GM12864 (cell line): ENCODE measurements at regions not wholly inside any gene's neighbourhood (a gene's known extent, or its start where the extent isn't known, plus 50 kb on each side); places are given as distances from the start of the nearest gene placed in this dataset.

Experiments used
- DNase-seq: peaks from one replicate; pipeline ENCODE4 v3.0.0-alpha.2; 2011; ENCODE audit warnings: low read depth
- H3K4me3 ChIP-seq: 2 replicates; pipeline ENCODE4 v1.5.1; 2011; ENCODE audit warnings: mild to moderate bottlenecking, low read depth, low read length, control low read depth
- CTCF ChIP-seq: IDR thresholded peaks from 2 replicates; pipeline ENCODE4 v1.5.1; 2011; ENCODE audit warnings: low read depth, mild to moderate bottlenecking, moderate library complexity, low read length, control low read depth, inconsistent platforms; ENCODE audit errors: missing control alignments

DNA sequence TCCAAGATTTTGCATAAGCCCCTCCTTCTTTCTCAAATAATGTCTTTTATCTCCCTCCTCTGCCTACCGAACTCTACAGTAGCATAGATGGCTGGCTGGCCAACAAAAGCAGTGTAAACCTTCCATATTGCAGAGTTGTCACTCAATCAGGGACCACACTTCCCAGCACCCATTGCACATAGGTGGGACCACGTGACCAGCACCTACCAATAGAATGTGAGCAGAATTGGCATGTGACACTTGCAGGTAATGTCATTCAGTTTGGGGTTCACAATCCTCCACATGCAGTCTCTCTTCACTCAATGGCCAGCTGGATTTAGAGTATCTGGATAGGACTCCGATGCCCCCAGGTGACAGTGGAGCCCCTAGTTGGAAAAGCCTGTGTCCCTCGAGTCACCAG is 190.3 kb upstream of the CRY1 start:
- no peak overlapping the region for H3K4me3 ChIP-seq
- no peak for DNase-seq
- no peak for TF ChIP-seq CTCF

DNA sequence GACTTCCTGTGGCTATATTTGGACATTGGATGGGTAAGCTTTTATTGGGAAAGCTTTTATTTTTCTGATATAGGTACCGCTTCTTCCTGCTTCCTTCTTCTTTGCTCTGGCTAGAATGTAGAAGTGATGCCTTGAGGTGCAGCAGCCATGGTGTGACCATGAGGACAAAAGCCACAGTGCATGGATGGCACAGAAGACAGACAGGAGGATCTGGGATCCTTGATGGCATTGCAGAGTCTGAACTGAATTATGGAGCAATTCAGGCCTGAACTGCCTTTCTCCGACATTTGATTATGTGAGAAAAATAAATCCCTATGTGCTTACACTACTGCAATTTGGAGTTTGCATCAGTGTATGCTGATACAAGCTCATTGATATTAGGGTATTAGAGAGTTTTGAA is 191.3 kb upstream of the CRY1 start:
- no peak for DNase-seq
- no peak overlapping the region for H3K4me3 ChIP-seq
- no peak for TF ChIP-seq CTCF

DNA sequence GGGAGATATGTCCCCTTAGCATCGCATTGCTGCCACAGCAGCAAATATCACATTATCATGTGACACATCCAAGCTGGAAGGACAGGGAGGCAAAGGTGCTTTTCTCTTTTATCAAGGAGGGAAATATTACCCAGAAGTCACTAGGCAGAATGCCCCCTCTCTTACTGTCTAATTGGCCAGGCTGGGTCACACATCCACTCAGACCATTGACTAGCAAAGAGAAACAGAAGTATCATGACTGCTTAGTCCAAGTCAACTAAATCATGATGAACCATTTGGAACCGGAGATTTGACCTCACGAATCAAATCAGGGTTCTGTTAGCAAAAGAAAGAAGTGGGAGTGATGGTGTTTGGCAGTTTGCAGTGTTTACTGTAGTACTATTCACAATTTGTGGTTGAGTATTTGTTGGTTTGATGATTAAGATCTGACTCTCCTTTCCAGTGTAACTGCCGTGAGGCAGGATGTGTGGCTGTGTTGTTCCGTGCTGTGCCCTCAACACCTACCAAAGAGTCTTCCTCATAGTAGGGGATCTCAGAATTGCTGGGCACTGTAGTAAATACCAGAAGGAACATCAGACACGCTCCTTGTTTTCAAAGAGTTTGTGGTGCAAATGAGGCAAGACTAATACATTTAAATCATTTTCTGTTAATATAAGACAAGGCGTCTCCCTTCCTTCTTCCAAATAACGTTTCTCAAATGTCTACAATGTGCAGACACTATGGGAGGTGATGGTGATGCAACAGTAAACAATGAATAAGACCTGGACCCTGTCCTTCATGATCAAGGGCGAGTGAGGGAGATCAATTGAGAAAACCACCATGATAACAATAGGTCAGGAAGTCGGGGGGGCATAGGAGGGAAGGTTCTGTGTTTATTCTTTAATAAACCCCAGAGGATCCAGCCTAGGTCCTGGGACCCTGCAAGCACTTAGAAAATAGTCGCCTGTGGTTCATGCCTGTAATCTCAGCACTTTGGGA is 194.4 kb upstream of the CRY1 start:
- no peak overlapping the region for H3K4me3 ChIP-seq
- TF ChIP-seq CTCF = no peak
- DNase-seq = no peak

GRCh38 chr12:107288414-107289127 is 195.2 kb upstream of the CRY1 start:
- DNase-seq = no peak
- TF ChIP-seq CTCF = no peak
- H3K4me3 ChIP-seq = no peak overlapping the region

- H3K4me3 ChIP-seq = no peak overlapping the region
- no peak for TF ChIP-seq CTCF
- DNase-seq = no peak
Measured at GRCh38 chr12:107291018-107291417, 197.7 kb upstream of the CRY1 start.

DNA sequence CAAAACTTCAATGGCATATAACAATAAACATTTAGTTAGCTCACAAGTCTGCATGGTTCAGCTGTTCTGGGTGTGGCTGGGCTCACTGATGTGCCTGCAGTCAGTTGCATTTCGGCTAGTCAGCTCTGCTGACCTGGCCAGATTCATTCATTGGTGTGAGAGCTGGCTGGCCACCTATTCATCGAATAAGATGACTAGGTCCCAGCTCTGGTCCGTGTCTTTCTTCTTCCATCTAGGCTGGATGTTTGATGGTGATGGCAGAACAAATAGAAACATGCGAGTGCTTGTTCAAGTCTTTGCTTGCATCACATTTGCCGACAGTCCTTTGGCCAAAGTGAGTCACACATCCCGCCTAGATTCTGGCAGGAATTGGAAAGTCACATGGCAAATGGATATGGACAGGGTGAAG is 203.3 kb upstream of the CRY1 start:
- H3K4me3 ChIP-seq = no peak overlapping the region
- TF ChIP-seq CTCF = no peak
- no peak for DNase-seq
